Raji (cell line): ENCODE measurements at regions not wholly inside any gene's neighbourhood (a gene's known extent, or its start where the extent isn't known, plus 50 kb on each side); places are given as distances from the start of the nearest gene placed in this dataset.

Source experiments
- POLR2A ChIP-seq: IDR thresholded peaks from 2 replicates; pipeline ENCODE4 v1.6.1; 2011; ENCODE audit warnings: low read depth, low read length, control low read depth; ENCODE audit not compliant: insufficient read depth

GRCh38 chr17:51421525-51421924 is 161.2 kb downstream of the UTP18 start:
- TF ChIP-seq POLR2A = no peak

- TF ChIP-seq POLR2A = no peak
Measured at GRCh38 chr17:51422634-51423033, 162.3 kb downstream of the UTP18 start.

DNA sequence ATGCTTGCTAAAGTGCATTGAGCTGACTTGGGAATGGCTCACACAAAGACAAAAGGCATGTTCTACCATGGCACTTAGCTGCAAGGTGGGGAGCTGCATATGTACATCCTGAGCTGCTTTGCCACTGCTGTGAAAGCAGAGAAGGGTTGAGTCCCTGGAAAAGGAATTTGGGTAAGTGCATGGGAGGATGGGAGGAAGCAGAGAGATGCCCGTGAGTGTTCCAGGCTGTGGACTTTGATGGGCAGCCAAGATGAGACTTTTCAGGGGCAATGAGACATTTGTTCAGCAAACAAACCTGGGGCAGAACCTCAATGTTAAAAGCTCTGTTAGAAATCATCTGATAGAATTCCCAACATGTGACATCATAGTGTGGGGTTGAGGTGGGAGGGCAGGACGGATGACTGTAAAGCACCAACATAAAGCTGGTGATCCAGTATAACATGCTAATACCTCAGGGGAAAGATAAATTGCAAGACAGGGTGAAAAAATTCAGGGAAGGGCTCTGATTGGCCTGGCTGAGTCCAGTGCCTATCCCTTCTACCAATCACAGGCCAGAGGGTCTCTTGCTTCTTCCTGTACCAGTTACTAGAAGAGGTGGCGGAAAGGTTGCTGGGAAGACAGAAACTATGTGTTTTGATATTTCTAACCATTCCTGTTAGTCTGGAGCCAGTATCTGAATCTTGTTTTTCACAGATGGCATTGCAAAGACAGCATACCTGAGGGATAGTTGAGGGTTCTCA is 163.2 kb downstream of the UTP18 start:
- no peak for TF ChIP-seq POLR2A

- no peak for TF ChIP-seq POLR2A
Measured at GRCh38 chr17:51425773-51426172, 165.4 kb downstream of the UTP18 start.

GRCh38 chr17:51427323-51427811 is 167.0 kb downstream of the UTP18 start:
- TF ChIP-seq POLR2A = no peak

- no peak for TF ChIP-seq POLR2A
Measured at GRCh38 chr17:51427856-51428255, 167.5 kb downstream of the UTP18 start.

DNA sequence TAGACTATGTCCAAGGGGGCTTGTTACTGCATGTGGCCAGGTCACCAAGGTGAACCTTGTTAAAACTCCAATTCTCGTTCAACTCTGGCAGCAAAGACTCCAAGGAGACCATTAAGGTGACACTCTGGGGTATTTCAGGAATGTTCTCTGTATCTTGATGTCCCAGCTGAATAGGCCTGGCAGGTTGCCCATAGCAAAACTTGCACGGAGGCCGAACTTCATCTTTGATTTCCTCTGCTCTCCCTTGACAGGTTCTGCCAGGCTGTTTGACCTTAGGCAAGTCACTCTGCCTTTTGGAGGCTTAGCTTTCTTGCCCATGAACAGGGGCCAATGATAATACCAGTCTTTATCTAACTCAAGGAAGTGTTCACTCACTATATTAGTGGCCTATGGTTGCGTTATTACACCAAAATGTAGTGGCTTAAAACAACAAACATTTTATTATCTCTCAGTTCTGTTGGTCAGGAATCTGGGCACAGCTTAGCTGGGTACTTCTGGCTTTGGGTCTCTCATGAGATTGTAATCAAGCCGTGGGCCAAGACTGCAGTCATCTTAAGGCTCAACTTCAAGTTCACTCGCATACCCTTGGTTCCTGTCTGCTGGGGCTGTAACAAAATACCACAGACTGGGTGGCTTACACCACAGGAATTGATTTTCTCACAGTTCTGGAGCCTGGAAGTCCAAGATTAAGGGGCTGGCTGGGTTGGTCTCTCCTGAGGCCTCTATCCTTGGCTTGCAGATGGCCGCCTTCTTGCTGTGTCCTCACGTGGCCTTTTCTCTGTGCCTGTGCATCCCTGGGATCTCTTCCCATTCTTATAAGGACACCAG is 168.5 kb downstream of the UTP18 start:
- TF ChIP-seq POLR2A = no peak

DNA sequence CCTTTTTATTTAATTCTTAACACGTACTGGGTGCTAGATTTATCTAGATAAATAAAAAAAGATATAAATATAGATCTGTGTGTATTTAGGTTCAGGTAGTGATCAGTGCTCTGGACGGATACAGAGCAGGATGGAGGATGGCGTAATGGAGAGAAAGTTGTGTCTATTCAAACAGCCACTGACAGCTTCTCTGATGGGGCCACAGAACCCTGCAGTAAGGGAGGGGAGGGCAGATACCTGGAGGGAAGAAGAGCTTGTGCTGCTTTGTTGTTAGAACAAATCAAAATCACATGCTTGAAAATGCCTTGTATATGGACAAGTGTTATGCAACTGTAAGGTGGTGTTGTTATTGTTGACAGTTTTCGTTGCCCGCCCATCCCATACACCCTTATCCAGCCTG is 170.2 kb downstream of the UTP18 start:
- no peak for TF ChIP-seq POLR2A

DNA sequence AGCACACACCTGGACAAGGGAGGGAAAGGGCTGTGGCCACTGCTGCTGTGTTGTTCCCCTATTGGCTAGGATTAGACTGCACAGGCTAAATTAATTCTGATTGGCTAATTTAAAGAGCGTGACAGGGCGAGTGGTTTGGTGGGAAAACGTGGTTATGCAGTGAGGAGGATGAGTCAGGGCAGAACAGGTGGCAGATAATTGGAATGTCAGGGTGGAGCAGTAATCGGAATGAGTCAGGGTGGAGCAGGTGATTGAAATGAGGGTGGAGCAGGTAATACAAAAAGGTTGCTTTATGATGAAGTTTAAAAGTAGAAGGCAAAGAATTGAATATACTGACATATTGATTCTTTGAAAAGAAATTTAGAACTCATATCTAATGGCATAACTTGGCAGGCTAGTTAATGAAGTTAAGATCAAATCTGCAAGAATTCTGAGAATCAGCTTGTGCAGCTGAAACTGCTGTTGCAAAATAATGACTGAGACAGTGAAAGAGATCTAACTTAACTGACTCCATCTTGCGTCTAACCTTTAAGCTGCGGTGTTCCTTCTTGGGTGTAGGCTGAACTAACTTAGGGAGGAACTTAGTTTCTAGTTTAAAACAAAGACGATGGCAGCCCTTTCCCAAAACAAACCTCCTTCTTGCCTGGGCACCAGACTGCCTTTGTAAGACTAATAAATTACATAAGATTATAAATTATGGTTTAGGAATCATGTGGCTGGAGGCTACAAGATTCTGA is 174.3 kb downstream of the UTP18 start:
- TF ChIP-seq POLR2A = no peak

- no peak for TF ChIP-seq POLR2A
Measured at GRCh38 chr17:51435171-51435552, 174.8 kb downstream of the UTP18 start.

- no peak for TF ChIP-seq POLR2A
Measured at GRCh38 chr17:51435641-51436091, 175.3 kb downstream of the UTP18 start.

DNA sequence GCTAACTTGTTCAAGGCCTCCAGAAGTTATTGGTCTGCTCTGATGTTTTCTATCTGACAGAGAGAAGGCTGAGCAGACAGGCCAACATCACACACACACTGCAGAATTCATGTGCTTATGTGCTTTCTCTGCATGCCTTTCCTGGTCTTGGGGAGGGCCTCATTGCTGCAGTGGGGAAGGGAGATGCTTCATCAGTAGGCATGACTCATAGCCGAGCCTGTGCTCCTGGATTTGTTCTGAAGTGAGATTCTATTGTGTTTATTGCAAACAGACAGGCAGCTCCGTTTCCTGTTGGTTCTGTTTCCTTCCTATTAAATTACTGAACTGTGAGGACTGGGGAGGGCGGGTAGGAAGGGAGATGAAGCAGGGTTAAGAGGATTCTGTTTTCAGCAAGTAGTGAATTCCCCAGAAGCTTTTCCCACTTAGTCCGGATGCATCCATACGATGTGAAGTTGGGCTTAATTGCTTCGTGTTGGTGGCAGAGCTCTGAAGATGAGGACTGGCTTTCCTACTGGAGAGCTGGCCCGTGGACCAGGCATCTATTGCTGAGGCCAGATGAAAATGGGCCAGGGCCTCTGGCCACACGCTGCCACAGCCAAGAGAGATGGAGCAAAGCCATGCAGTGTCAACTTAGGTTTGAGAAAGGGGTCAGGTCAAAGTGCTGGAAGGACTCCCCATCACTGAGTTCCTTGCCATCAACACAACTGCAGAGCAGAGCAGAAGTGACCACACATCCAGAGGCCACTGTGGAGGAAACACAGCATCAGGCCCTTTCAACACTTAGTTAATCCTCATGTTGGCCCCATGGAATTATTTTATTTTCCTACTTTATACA is 179.3 kb downstream of the UTP18 start:
- TF ChIP-seq POLR2A = no peak

DNA sequence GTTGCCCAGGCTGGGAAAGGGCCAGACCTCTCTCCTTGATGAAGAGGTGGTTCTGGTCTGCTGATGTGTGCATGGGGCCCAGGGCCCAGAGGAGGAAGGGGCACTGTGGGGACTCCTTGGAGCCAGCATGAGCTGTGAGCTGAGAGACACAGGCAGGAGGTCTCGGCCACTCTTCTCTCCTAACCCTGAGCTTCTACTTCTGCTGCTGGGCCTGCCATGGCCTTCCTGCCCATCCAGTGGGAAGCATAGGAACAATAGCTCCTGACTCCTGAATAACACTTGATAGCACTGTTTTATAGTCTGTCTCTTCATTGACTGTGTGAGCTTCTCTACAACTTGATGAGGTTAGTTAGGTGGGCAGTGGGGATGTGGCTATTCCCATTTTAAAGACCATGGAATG is 181.1 kb downstream of the UTP18 start:
- TF ChIP-seq POLR2A = no peak

- no peak for TF ChIP-seq POLR2A
Measured at GRCh38 chr17:51442088-51442865, 181.9 kb downstream of the UTP18 start.
